IPS-15b (cell line): ENCODE measurements at regions not wholly inside any gene's neighbourhood (a gene's known extent, or its start where the extent isn't known, plus 50 kb on each side); places are given as distances from the start of the nearest gene placed in this dataset.

ENCODE experiments used
- H3K27me3 ChIP-seq: one replicate; pipeline ENCODE4 v1.6.1; 2013; ENCODE audit warnings: low read length; ENCODE audit not compliant: control insufficient read depth, insufficient read depth
- H3K36me3 ChIP-seq: one replicate; pipeline ENCODE4 v1.6.1; 2013; ENCODE audit warnings: low read length; ENCODE audit not compliant: control insufficient read depth, insufficient read depth
- H3K4me1 ChIP-seq: one replicate; pipeline ENCODE4 v1.6.1; 2013; ENCODE audit warnings: mild to moderate bottlenecking, low read length; ENCODE audit not compliant: control insufficient read depth, insufficient read depth
- H3K4me3 ChIP-seq: one replicate; pipeline ENCODE4 v1.5.1; 2013; ENCODE audit warnings: low read depth, low read length
- H3K9ac ChIP-seq: one replicate; pipeline ENCODE4 v1.6.1; 2013; ENCODE audit warnings: low read depth, mild to moderate bottlenecking, low read length
- H3K9me3 ChIP-seq: one replicate; pipeline ENCODE4 v1.6.1; 2013; ENCODE audit warnings: mild to moderate bottlenecking, low read length; ENCODE audit not compliant: control insufficient read depth, insufficient read depth

DNA sequence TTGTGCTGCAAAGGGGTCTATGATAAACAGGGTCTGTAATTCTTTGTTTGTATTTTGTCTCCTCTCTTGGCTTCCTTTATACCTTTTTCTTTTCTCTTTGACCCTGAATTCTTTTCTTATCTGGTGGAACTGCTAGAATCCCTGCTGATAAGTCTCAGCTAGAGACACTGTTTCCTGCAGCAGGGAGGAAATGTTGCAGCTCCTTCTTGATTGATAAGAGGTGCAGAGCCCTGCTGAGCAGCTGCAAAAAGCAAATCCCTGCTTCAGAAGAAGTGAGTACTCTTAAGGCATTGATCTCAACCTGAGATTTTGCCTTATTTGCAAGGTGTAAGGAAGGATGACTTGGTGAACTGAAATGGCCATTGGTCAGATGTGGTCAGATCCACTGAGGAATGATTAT lies 167.8 kb downstream of the NUP35 start:
- no peak overlapping the region for H3K4me3 ChIP-seq
- peaks cover 6% of the 10 kb centered on the region for H3K27me3 ChIP-seq
- H3K9me3 ChIP-seq: no peaks in the 10 kb centered on the region
- H3K9ac ChIP-seq: no peak overlapping the region
- H3K4me1 ChIP-seq: no peaks in the 10 kb centered on the region
- H3K36me3 ChIP-seq: no peaks in the 10 kb centered on the region

DNA sequence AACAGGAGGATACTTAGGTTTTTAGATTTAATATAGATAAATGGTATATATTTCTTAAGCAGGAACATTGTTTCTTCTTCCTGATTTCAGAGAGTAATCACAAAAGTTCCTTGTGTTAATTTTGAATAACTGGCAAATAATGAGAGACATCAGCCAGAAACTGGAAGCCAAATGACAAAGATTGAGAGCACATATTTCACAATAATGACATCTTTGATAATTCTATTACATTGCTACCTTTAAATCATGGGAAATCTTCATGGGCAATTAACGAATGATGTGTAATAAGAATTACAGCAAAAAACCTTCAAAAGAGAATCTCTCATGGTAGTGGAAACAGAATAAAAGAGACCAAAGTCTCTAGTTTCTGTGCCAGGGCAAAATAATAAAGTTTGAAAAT lies 215.1 kb downstream of the NUP35 start:
- no peak overlapping the region for H3K4me3 ChIP-seq
- H3K36me3 ChIP-seq: no peaks in the 10 kb centered on the region
- H3K9ac ChIP-seq: no peak overlapping the region
- H3K4me1 ChIP-seq: no peaks in the 10 kb centered on the region
- no peaks in the 10 kb centered on the region for H3K27me3 ChIP-seq
- H3K9me3 ChIP-seq: no peaks in the 10 kb centered on the region

DNA sequence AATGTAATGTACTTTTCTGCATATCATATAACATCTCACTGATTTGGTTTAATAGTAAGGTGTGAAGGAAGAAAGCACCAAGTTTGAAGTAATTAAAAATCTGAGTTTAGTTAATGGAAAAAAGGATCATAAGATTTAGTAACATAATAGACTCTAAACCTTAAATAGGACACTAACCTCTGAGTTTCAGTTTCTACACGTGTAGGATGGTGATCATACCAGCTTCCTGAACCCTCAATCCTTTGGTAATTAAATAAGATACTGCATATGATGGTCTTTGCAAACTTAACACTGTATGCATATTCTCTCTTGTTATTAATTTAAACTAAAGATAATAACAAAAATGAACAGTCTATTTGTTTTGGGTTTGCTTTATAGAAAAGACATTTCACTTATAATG lies 216.8 kb downstream of the NUP35 start:
- Histone ChIP-seq H3K4me1 (no peaks in the 10 kb centered on the region), H3K9ac (no peak overlapping the region), H3K27me3 (no peaks in the 10 kb centered on the region), H3K36me3 (no peaks in the 10 kb centered on the region), H3K4me3 (no peak overlapping the region), H3K9me3 (no peaks in the 10 kb centered on the region)

DNA sequence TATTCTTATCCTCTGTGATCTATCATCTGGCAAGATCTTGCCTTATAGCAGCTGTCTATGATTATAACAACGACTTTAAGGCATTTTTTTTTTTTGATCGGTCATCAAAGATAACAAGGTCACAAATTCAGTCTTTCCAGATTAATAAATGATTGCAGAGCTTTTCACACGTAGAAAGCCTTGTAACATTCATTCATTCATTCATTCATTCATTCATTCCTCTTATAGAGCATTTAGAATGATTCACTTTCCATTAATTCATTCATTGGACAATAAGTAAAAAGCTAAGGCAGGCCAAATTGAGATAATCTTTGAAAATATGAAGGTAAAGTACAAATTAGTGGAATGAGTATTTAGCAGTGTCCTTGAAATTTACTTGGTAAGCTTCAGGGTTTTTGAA lies 223.7 kb downstream of the NUP35 start:
- no peaks in the 10 kb centered on the region for H3K9me3 ChIP-seq
- no peaks in the 10 kb centered on the region for H3K36me3 ChIP-seq
- H3K4me1 ChIP-seq: no peaks in the 10 kb centered on the region
- H3K4me3 ChIP-seq: no peak overlapping the region
- H3K27me3 ChIP-seq: no peaks in the 10 kb centered on the region
- H3K9ac ChIP-seq: no peak overlapping the region

DNA sequence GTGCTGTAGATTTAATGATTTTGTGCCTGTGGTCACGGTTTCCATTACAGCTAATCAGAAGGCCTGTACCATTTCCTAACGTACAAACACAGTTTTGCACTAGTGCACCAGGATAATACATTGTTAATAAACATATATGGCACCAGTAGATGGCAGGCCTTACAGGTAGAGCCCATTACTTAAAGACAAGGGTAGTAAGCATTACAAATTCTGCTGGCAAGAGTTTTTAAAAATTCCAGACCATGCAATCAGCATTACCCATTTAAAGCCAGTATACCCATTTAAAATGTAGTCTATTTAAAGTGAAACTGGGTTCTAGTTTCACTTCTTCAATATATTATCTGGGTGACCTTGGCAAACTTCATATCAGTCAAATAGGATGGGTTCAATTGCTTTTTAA lies 224.2 kb downstream of the NUP35 start:
- Histone ChIP-seq H3K4me3 (no peak overlapping the region), H3K9me3 (no peaks in the 10 kb centered on the region), H3K4me1 (no peaks in the 10 kb centered on the region), H3K27me3 (no peaks in the 10 kb centered on the region), H3K9ac (no peak overlapping the region), H3K36me3 (no peaks in the 10 kb centered on the region)

DNA sequence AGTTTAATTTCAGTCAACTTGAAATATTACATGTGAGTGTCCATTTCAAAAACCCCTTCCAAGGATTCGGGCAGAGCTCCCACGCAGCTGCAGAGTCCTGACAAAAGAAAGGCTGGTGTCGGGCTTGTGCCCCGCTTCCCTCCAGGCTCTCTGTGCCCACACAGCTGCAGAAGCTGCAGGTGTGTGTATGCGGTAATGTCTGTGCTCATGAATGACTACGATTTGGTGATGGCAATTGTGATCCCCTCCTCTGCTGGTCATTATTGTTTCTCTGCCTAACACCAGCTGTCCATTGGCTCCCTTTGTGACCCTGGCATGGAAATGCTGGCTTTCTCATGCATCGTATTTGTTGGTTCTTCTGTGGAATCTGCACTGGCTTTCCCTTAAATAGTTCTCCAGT lies 224.8 kb downstream of the NUP35 start:
- Histone ChIP-seq H3K9ac (no peak overlapping the region), H3K27me3 (no peaks in the 10 kb centered on the region), H3K4me3 (no peak overlapping the region), H3K9me3 (no peaks in the 10 kb centered on the region), H3K36me3 (no peaks in the 10 kb centered on the region), H3K4me1 (no peaks in the 10 kb centered on the region)

DNA sequence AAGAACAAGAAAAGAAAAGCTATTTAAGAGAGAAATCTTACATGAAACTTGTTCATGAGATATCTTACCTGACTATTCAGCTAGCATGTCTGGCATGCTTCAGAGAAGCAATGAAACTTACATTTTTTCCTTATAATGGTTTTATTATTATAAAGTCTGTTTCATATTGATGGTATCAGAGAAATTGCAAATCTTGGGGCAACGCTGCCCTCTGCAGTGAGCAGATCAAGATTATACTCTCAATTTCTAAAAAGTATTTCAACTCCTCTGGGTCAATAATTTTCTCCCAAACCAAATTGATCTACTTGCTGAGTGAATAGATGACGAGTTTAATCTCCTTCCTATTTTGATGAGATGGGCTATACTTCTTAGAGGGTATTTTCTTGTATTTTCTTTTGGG lies 235.6 kb downstream of the NUP35 start:
- H3K4me3 ChIP-seq: no peak overlapping the region
- H3K36me3 ChIP-seq: no peaks in the 10 kb centered on the region
- H3K4me1 ChIP-seq: no peaks in the 10 kb centered on the region
- no peaks in the 10 kb centered on the region for H3K27me3 ChIP-seq
- no peak overlapping the region for H3K9ac ChIP-seq
- H3K9me3 ChIP-seq: no peaks in the 10 kb centered on the region

DNA sequence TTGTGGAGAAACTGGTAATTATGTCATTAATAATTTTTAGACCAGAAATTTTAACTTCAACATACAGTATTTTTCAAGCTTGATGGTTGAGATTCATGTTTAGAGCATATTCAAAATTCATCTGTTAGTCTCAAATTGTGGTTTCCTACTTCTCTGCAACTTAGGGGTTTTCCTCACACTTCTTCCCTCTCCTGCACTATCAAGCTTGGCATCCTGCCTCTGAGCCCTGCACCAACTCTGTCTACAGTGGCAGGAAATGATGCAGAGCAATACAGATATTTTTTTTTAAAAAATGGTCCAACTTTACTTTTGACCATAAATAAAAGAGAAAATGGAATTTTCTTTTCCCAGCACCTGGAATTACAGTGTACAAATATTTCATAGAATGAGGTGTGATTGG lies 247.3 kb downstream of the NUP35 start:
- Histone ChIP-seq H3K4me1 (no peaks in the 10 kb centered on the region), H3K27me3 (no peaks in the 10 kb centered on the region), H3K4me3 (no peak overlapping the region), H3K9ac (no peak overlapping the region), H3K9me3 (no peaks in the 10 kb centered on the region), H3K36me3 (no peaks in the 10 kb centered on the region)

DNA sequence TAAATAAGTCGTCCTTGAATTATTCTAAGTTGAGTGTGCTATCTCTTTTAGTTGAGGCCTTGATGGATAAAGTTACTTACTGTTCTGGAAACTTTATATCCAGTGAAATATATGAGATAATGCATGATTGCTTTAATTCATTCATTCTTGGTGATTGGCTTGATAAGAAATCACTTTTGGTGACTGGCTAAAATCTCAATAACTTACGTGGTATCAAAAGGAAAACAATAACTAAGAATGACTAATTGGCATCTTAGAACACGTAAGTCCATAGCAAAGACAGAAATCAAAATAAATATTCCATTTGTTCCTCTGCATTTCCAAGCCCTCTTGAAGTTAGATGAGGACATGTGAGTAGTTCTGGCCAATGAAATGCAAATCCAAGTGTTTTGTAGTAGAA lies 251.6 kb downstream of the NUP35 start:
- Histone ChIP-seq H3K9me3 (no peaks in the 10 kb centered on the region), H3K27me3 (no peaks in the 10 kb centered on the region), H3K9ac (no peak overlapping the region), H3K4me1 (no peaks in the 10 kb centered on the region), H3K4me3 (no peak overlapping the region), H3K36me3 (no peaks in the 10 kb centered on the region)

DNA sequence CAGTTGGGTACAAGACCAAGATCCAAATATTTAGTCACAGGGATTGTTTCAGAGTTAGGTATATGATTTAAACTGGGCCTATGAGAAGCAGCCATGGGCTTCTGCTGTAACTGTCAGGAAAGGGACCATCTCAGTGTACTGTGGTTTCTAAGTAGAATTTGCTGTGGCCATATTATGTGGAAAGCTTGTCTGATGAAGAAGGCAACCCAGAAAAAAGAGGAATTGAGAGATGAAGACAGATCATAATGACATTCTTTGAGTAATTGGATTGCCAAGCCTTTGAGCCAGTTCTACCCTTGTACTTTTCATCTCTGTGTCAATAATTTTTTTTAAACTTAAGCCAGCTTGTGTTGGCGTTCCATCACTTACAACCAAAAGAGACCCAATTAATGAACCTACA lies 259.6 kb downstream of the NUP35 start:
- no peaks in the 10 kb centered on the region for H3K4me1 ChIP-seq
- H3K36me3 ChIP-seq: no peaks in the 10 kb centered on the region
- no peaks in the 10 kb centered on the region for H3K9me3 ChIP-seq
- no peak overlapping the region for H3K4me3 ChIP-seq
- H3K9ac ChIP-seq: no peak overlapping the region
- H3K27me3 ChIP-seq: no peaks in the 10 kb centered on the region

DNA sequence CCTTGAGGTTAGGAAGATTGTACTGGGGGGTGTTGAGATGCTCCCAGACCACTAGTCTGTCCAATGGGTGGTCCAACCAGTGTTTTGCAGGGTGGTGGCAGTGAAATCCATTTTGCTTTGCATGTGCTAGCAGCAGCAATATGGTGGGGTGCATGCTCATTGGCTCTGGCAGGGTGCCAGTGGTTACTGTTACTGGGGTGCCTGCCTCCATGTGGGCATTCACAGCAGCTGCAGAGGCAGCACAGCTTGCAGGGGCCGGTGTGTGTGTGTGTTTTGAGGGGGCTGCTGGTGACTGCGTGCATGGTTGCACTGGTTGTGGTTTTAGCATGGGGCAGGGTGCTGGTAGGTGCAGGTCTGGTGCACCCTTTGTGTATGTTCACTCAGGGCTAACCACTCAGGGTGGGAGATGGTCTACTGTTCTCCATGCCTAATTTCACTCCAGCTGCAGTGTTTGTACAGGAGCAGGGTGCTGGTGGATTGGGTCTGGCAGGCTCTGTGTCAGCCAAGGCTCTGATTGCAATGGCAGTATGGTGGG lies 265.4 kb downstream of the NUP35 start:
- Histone ChIP-seq H3K4me1 (no peaks in the 10 kb centered on the region), H3K9me3 (no peaks in the 10 kb centered on the region), H3K36me3 (no peaks in the 10 kb centered on the region), H3K27me3 (no peaks in the 10 kb centered on the region), H3K9ac (no peak overlapping the region), H3K4me3 (no peak overlapping the region)

DNA sequence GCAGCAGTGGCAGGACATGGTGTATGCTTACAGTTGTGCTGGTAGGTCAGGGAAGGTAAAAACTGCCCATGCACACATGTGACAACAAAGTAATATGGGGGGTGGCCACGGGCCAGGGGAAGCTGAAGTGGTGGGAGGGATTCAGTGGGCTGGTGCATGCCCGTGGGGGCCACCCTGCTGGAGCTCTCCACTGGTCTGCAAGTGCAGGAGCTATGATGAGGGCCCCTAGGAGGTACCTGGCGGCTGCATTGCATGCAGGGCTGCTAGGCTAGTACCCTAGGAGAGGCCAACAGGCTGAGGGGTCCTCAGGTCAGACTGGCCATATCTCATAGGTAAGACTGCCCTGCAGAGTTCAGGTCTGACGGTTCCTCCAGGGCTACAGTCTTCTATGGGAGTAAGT lies 265.9 kb downstream of the NUP35 start:
- Histone ChIP-seq H3K9ac (no peak overlapping the region), H3K4me1 (no peaks in the 10 kb centered on the region), H3K4me3 (no peak overlapping the region), H3K9me3 (peaks cover 2% of the 10 kb centered on the region), H3K27me3 (no peaks in the 10 kb centered on the region), H3K36me3 (no peaks in the 10 kb centered on the region)

DNA sequence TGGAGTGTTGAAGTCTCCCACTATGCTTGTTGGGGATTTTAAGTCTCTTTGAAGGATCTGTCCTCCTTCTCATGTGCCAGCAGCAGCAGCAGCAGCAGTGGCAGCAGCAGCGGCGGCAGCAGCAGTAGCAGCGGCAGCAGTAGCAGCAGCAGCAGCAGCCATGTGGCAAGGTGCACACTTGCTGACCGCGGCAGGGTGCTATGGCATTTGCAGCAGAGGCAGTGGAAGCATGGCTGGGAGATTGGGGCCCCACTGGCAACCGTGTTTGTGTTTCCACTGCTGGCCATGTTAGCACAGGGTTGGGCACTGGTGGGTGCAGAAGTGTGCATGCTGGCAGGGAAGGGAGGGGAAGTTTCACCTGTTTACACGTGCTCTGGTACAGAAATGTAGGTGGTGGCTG lies 280.1 kb downstream of the NUP35 start:
- no peak overlapping the region for H3K4me3 ChIP-seq
- peaks cover 14% of the 10 kb centered on the region for H3K27me3 ChIP-seq
- H3K4me1 ChIP-seq: peaks cover 21% of the 10 kb centered on the region
- no peak overlapping the region for H3K9ac ChIP-seq
- no peaks in the 10 kb centered on the region for H3K9me3 ChIP-seq
- no peaks in the 10 kb centered on the region for H3K36me3 ChIP-seq
